HG03039 (cell line): ENCODE measurements at regions not wholly inside any gene's neighbourhood (a gene's known extent, or its start where the extent isn't known, plus 50 kb on each side); places are given as distances from the start of the nearest gene placed in this dataset.
"Not testable (repeated sequence)": the region's sequence is repeated elsewhere in the genome, so short reads cannot be mapped to it uniquely, and the experiment has no call there.

Source experiments
- ATAC-seq: cut with Tn5 transposase; IDR thresholded peaks from one replicate; pipeline ENCODE4 v1.9.1; 2021; ENCODE audit warnings: mild to moderate bottlenecking, moderate library complexity; ENCODE audit not compliant: unreplicated experiment

DNA sequence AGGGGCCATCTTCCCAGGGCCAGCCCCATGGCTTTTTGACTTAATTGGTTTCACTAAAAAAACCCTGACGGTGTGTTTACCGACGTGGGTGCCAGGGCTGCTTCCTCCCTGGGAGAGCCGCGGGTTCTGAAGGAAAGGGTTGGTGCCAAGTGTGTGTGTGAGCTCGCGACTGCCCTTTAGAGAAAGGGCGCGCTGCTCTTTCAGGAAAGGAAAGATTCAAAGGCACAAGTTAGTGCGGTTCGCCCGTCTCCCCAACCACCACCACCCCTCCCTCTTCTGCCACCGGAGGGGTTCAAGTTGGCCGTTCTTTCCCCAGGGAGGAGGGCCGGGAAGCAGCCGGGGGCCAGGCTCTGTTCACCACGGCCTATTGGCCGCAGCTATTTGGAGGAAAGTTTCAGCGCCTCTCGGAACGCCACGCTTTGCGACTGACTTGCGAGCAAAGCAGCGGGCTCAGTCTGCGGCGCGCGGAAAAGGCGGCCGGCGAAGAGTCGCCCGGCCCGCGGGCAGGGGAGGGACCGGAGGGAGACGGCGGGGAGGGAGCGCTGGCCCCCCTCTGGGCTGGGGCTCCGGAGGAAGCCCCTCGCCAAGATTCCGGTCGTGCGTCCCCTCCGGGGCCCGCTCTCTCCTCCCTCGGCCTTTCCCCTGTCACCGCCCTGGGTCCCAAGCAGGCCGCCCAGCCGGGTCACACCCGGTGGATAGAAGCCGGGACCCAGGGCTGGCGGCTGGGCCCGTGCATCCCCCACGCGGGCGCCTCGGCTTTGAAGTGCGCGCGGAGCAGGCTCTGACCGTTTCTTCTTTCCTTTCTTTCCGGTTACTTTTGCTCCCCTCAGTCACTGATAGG is 165.9 kb upstream of the PPP1R3A start:
- ATAC-seq, result no peak

DNA sequence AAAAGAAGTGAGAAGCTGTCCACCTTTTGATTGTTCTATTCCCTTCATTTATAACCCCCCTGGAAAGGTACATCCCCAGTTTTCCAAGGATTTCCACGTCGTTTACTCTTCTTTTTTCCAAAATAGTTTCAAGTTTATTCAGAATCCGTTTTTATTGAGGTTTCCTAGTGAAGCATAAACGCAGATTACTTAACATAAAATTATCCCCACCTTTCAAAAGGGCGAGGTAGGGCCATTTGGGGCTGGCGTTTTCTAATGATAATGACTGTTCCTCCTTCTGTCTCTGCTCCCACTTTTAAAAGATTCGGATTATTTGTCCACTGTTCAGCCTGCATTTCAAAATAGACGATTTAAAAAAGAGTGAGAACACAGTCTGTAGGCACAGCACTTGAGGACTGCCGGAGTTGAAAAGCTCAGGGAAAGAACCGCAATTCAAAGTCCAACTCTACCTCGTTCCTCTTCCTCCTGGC is 165.2 kb upstream of the PPP1R3A start:
- ATAC-seq, result no peak

DNA sequence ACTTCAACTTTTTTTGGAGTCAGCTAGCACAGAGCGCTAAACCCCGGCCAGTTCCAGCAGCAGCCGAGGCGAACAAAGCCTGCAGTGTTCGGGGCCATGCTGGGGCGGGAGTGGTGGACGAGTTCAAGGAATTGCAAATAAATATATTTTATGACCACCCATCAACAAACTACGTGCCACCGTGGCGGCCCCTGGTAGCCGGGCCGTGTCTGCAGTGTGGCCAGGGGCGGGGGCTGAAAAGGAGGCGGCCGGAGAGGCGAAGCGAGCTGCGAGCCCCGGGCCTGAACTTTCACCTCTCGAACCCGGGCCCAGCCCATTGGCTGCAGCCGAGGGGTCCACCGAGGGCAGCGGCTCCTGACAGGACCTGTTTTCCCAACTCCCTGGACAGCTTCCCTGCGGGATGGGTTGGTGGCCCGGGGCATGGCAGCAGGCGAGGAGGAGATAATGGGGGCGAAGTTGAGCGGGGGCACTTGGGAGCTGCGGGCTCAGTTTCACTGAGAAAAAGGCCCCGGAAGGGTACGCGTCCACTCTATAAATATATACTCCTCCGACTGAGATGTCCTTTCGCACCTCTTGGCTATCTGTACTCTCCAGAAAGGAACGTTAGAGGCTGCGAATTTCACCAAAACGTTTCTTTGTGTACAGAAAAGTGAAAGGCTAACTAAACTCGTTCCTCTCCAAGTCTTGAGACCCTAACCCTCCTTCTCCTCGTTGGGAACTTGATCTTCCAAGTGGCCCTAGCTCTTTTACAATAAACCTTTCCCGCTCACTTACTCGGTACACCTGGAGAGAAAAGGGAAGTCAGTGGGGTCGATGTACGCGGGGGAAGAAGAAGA is 164.6 kb upstream of the PPP1R3A start:
- no peak for ATAC-seq

DNA sequence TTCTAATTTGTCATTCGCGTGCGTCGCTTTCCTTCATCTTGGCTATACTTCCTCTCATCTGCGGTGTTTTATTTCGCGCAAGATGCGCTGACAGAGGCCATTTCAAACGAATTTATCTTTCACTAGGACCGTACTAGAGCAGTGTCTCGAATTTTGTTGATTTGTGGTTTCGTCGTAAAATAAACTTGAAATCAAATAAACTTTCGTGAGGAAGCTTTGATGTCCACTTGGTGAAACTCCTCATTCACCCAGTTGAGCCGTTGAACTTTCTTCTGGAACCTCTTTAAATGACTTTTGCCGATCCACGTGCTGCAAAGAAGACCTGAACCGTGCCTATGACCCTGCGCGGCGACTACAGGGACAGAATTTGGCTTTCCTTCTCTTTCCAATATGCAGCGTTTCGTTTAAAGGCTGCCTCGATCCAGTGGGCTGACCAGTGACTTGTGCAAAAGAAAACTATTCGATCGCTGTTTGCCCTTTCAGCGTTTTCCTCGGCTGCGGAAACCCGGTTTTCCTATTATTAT is 163.9 kb upstream of the PPP1R3A start:
- ATAC-seq, result no peak

DNA sequence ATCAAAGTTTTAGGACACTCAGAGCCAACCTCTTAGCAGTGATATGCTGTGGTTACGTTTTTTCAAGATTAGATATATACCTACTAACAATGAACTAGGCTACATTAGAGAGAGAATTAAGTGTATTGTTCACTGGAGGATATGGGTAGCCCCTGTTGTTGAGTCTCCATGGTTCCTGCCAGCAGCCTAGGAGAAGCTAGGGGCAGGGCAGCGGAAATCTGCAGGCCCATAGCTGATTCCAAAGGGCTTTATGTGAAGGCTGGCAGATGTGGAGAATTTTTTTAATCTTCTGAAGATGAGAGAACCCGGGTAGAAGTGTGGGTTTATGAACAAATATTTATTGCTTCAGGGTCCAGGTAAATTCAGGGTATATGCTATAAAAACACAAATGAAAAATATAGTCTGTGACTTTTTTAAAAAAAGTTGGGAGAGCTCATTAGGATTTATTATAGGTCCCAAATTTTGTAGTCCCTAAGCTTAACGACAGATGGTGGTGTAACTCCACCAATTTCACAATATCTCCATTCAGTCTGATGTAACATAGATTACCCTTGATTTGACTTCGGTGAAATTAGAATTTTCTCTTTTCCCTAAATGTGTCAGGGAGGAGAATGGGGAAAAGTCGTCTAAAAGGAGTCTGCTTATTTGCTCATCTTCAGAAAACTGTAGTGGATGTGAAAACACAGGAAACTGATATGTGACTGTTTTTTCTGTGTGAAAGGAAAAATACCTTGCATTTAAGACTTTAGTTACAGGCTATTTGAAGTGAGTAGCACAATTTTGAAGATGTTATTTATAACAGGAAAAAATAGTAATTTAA is 163.0 kb upstream of the PPP1R3A start:
- ATAC-seq, result no peak

DNA sequence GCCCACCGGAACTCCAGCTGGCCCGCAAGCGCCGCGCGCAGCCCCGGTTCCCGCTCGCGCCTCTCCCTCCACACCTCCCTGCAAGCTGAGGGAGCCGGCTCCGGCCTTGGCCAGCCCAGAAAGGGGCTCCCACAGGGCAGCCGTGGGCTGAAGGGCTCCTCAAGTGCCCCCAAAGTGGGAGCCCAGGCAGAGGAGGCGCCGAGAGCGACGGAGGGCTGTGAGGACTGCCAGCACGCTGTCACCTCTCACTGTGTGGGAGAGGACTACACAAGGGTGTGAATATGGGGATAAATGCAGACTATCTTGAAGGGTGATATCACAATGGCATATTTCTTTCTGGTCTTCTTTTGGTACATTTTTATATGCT is 158.3 kb upstream of the PPP1R3A start:
- not testable (repeated sequence) for ATAC-seq

DNA sequence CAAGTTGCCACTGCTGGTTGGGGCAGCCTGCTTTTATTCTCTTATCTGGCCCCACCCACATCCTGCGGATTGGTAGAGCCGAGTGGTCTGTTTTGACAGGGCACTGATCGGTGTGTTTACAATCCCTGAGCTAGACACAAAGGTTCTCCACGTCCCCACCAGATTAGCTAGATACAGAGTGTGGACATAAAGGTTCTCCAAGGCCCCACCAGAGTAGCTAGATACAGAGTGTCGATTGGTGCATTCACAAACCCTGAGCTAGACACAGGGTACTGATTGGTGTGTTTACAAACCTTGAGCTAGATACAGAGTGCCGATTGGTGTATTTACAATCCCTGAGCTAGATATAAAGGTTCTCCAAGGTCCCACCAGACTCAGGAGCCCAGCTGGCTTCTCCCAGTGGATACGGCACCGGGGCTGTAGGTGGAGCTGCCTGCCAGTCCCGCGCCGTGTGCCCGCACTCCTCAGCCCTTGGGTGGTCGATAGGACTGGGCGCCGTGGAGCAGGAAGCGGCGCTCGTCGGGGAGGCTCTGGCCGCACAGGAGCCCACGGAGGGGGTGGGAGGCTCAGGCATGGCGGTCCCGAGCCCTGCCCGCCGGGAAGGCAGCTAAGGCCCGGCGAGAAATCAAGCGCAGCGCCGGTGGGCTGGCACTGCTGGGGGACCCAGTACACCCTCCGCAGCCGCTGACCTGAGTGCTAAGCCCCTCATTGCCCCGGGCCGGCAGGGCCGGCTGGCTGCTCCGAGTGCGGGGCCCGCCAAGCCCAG is 157.8 kb upstream of the PPP1R3A start:
- not testable (repeated sequence) for ATAC-seq

DNA sequence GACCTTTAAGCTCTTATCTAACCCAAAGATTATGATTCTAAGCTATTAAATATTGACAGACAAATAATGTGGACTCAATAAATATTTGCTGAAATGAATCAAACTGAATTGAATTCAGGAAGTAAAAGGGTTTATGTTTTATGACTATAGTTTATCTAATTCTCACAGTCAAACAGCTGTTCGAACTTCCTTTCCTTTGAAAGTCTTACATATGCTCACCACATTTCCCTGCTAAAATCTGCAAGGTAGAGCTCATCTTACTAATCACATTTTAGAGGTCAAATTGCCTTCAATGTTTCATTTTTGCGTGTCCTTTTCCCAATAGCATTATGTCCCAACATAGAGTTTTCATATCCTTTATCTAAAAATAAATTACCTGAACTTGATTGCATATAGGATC is 154.9 kb upstream of the PPP1R3A start:
- ATAC-seq, result no peak

DNA sequence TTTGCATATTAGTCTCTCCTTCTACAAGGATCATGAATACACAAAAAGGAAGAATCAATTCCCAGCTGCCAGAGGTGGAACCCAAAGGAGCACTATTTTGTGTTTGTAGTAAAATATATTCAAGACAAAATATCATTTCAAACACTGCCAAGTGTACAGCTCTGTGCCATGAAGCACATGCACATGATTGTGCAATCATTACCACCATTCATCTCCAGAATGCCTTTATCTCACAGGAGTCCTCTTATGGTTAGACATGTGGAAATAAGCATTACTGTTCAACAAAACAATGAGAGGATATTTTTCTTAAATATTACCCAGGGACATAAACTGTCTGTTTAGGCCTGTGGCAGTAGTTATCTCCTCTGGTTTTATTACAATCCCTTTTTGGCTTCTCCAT is 151.4 kb upstream of the PPP1R3A start:
- no peak for ATAC-seq

DNA sequence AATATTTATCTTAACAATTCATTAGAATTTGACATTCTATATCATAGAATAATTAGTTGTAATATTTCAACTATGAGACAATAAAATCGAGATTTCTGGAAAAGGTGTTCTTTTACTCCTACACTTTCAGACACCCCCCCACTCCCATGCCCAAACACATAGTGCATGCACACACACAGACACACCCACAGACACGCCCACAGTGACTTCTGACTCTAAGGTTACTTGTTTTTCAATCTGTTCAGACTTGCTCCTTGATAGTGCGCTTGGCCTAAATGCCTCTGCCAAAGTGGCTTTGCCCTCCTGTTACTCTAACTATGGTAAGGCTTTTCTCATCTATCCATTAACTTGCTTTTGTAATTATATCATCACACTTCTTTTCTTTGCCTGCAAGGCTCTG is 144.0 kb upstream of the PPP1R3A start:
- no peak for ATAC-seq

DNA sequence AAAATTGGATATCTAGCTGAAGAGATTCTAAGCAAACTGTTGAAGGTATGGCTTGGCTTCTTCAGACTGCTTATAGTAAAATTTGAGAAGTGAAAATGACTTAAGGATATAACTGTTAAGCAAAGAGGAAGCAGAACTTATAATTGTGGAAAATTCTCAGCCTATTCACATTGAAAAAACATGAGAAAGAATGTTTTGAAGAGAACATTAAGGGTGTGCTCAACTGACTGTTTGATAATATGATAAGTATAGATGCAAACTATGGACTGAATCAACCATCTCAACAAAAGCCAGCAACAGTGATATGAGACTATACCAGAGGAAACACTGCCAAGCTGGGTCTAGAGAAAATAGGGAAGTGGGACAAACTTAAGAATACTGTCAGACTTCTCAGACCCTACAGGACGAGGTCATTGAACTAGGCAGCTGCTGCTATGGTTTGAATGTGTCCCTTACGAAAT is 133.1 kb upstream of the PPP1R3A start:
- ATAC-seq, result peak; percentile 89

DNA sequence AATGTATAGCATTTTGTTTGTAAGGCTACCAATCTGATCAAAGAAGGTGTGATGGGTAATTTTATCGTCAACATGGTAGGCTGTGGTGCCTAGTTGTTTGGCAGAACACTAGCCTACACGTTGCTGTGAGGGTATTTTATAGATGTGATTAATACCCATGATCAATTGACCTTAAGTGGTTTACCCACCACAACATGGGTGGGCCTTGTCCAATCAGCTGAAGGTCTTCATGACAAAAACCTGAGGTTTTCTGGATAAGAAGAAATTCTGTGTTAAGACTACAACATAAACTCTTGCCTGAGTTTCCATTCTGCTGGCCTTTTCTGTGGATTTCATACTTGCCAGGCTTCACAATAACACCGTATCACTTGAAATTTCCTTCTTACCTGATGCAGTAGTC is 131.8 kb upstream of the PPP1R3A start:
- no peak for ATAC-seq

DNA sequence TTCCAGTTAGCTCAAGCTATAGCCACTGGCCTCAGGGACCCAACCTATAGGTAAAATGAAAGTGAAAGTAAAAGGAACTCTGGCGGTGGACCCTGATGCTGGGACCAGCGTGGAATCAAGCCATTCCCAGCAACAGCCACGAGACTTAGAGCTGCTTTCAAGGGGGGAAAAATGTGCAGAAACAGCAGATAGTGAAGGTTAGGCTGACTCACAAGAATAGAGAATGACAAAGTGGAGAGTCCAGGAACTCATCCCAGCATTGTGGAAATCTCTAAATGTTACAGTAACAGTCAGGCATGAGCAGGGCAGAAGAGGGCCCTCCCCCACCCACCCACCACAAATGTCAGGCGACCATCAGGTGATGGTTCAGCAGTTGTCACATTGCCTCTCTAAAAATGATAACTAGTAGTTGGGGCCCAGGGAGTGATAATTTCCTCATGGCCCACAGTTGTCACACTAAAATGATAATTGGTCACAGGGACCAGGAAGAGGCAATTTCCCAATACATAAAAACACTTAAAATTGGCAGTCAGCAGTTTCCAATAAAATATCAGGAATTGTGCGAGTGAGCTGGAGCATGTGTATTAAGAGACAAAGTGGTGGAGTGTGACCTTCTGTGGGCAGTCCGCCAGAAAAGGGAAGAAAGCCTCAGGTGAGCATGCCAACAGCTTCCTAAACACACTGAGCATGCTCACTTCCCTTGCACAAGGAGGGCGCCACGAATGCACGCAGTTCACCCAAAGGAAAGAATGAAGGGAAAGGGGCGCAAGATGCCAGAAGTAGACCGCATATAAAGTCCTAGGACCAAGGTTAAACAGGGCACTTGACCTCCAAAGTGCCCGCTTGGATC is 129.8 kb upstream of the PPP1R3A start:
- peak; percentile 33 for ATAC-seq

DNA sequence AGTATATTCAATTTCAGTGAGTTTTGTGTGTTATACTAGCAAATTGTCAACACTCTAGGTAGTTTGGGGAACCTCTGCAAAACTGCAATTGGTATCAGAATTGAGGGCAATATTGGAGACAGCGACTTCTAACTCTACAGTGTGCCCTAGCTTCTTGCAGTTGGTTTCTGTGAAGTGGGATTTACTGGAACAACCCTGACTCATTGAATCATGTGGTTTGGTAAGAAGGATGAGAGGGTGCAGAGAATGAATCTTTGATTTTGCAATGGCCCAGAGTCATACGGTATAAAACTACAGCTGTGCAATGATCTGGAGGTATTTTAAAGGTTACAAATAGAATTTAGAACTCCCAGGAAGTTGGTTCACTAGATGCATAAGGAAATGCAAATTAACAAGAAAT is 129.1 kb upstream of the PPP1R3A start:
- ATAC-seq, result no peak

DNA sequence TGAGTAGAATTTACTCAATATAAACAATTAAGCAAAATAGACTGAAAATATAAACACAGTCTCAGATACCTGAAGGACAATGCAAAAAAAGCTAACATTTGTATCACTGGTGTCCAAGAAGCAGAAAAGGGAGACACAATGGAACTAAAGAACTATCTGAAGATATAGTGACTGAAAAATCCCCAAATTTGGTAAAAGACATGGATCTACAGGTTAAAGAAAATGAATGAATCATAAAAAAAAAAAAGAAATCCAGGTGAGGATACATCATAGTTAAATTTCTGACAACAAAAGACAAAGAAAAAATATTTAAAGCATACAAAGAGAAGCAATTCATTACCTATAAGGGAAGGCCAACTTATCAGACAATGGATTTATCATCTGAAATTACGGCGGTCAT is 114.7 kb upstream of the PPP1R3A start:
- ATAC-seq, result no peak

DNA sequence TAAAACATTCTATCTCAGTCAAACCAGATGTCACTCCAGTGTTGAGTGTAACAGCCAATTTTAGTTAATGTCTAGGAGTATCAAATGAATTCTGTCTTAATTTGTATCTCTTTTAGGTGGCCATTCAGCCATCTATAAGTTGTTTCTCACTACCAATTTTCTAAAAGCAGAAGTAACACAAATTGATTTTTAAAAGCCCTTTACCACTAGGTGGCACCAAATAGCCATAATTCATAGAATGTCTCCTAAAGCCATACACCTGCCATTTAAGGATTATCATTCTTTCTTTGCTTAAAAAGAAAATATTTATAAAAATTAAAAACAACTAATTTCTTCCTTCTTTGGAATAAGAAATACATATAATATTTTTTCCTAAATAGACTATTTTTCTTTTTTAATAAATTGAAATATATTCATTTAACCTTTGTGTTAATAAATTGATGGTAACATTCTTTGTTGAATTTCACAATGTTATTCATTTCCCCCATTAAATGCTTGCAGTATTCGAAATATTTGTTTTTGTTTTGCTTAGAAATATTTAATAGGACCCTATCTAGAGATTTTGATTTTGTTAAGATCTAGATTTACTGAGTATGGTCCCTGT is 107.8 kb upstream of the PPP1R3A start:
- ATAC-seq, result peak; percentile 70

DNA sequence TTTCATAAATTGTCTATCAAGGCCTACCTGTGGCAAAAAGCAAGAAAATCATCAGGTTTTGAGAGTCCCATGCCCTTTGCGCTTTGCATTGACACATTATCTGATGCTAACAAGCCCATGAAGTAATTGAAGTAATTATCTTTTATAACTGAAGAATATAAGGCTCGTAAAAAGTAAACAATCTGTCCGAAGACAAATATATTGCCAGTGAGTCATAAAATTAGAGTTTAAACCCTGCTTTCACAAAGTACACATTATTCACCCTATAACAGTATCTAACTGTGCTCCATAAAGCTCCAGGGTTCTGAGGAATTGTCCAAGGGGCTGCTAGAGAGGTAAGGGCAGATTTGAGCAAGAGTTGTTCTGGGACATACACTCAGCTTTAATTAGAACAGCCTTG is 102.3 kb upstream of the PPP1R3A start:
- no peak for ATAC-seq

DNA sequence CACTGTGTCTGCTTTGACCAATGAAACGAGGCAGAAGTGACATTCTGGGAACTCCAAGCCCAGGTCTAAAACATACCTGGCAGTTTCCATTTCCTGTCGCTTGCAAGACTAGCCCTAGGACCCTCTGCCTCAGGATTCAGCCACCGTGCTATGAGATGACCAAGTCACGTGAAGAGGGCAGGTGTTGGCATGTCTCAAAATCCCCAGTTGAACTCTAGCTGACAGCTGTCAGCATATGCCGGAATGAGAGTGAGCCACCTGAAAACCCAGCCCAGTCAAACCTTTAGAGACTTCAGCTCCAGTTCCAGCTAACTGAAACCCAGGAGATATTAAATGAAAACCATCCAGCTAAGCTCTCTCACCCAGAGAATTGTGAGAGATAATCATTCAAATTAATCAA is 89.9 kb upstream of the PPP1R3A start:
- no peak for ATAC-seq

DNA sequence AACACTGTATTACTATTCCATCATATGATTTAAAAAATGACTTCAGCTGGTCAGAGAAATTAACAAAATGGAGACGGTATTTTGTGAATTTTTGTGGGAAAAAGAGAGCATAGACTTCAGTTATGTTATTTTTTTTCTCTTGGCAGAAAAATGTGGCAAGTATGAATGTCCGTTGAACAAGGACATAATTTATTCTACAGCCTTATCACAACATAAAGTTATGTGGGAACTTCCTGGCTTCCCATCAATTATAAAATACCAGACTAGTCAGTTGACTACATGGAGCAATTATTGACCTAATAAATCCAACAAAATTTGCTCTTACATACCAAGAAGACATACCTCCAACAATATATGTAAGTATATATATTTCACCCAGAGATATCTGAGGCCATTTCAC is 88.6 kb upstream of the PPP1R3A start:
- ATAC-seq, result no peak
